HEK293 (cell line): ENCODE measurements at regions not wholly inside any gene's neighbourhood (a gene's known extent, or its start where the extent isn't known, plus 50 kb on each side); places are given as distances from the start of the nearest gene placed in this dataset.

ENCODE experiments used
- CTCF ChIA-PET: fragments of 350-600 bp; formaldehyde crosslinking; extraction: SDS; loops from one replicate; lab custom pipeline; 2021; ENCODE audit warnings: antibody characterized with exemption; lab: Yijun Ruan, JAX
- POLR2A ChIA-PET: fragments of 300-600 bp; formaldehyde crosslinking; extraction: SDS; loops from one replicate; lab custom pipeline; 2020; ENCODE audit warnings: antibody characterized with exemption, inconsistent platforms; lab: Yijun Ruan, JAX
- H3K27ac ChIP-seq: fragments of 200-500 bp; sonication (Bioruptor generic); 2 replicates; pipeline ENCODE4 v1.5.1; 2014; ENCODE audit warnings: low read depth, low read length, control low read depth, inconsistent platforms; ENCODE audit errors: extremely low read depth
- H3K36me3 ChIP-seq, 2 experiments: fragments of 200-500 bp in 1 of 2; sonication (Bioruptor generic) in 1 of 2; 1 replicate in 1 of 2; 2 replicates in 1 of 2; pipeline ENCODE4 v1.5.1; 2014 to 2017; ENCODE audit warnings: inconsistent platforms in 2 of 2, low read length in 2 of 2; ENCODE audit not compliant: control insufficient read depth in 2 of 2, insufficient read depth in 1 of 2
- H3K4me1 ChIP-seq: fragments of 200-500 bp; sonication (Bioruptor generic); 2 replicates; pipeline ENCODE4 v1.5.1; 2014; ENCODE audit warnings: mild to moderate bottlenecking, low read length, inconsistent platforms; ENCODE audit not compliant: control insufficient read depth, insufficient read depth
- H3K4me3 ChIP-seq: 2 replicates; pipeline ENCODE4 v1.5.1; 2011; ENCODE audit warnings: low read depth, mild to moderate bottlenecking, control low read depth, low read length, moderate library complexity
- H3K9me3 ChIP-seq: fragments of 200-500 bp; sonication (Bioruptor generic); 2 replicates; pipeline ENCODE4 v1.5.1; 2014; ENCODE audit warnings: low read depth, low read length, inconsistent platforms; ENCODE audit not compliant: control insufficient read depth, insufficient read depth
- BCL11A ChIP-seq: fragments of 450-650 bp; formaldehyde crosslinking; IDR thresholded peaks from 2 replicates; pipeline ENCODE4 v1.5.1; 2016; ENCODE audit warnings: low read depth, missing biosample characterization, missing genetic modification characterization
- GLIS1 ChIP-seq: fragments of 450-650 bp; formaldehyde crosslinking; IDR thresholded peaks from 2 replicates; pipeline ENCODE4 v1.5.1; 2016; ENCODE audit warnings: missing biosample characterization, missing genetic modification characterization
- HIC1 ChIP-seq: fragments of 450-650 bp; formaldehyde crosslinking; IDR thresholded peaks from 2 replicates; pipeline ENCODE4 v1.5.1; 2016; ENCODE audit warnings: missing biosample characterization, missing genetic modification characterization
- SP2 ChIP-seq: fragments of 450-650 bp; formaldehyde crosslinking; IDR thresholded peaks from 2 replicates; pipeline ENCODE4 v1.5.1; 2016; ENCODE audit warnings: missing biosample characterization, missing genetic modification characterization
- TRIM28 ChIP-seq: IDR thresholded peaks from 2 replicates; pipeline ENCODE4 v1.6.1; 2011; ENCODE audit warnings: low read length, control low read depth, borderline replicate concordance
- ZBTB49 ChIP-seq: fragments of 450-650 bp; formaldehyde crosslinking; IDR thresholded peaks from 2 replicates; pipeline ENCODE4 v1.5.1; 2016; ENCODE audit warnings: missing biosample characterization, missing genetic modification characterization, low read depth
- ZEB2 ChIP-seq: fragments of 450-650 bp; formaldehyde crosslinking; IDR thresholded peaks from 2 replicates; pipeline ENCODE4 v1.5.1; 2016; ENCODE audit warnings: missing biosample characterization, missing genetic modification characterization
- ZNF146 ChIP-seq: fragments of 450-650 bp; formaldehyde crosslinking; IDR thresholded peaks from 2 replicates; pipeline ENCODE4 v1.5.1; 2016; ENCODE audit warnings: missing biosample characterization, missing genetic modification characterization
- ZNF174 ChIP-seq: fragments of 450-650 bp; formaldehyde crosslinking; IDR thresholded peaks from 2 replicates; pipeline ENCODE4 v1.5.0; 2017; ENCODE audit warnings: missing biosample characterization, mild to moderate bottlenecking, missing genetic modification characterization
- ZNF18 ChIP-seq: fragments of 450-650 bp; formaldehyde crosslinking; IDR thresholded peaks from 2 replicates; pipeline ENCODE4 v1.5.1; 2016; ENCODE audit warnings: missing biosample characterization, missing genetic modification characterization
- ZNF19 ChIP-seq: fragments of 450-650 bp; formaldehyde crosslinking; IDR thresholded peaks from 2 replicates; pipeline ENCODE4; 2016; ENCODE audit warnings: missing biosample characterization, missing genetic modification characterization, low read depth
- ZNF23 ChIP-seq: fragments of 450-650 bp; formaldehyde crosslinking; IDR thresholded peaks from 2 replicates; pipeline ENCODE4 v1.5.1; 2016; ENCODE audit warnings: missing biosample characterization, missing genetic modification characterization, borderline replicate concordance
- ZNF280C ChIP-seq: fragments of 450-650 bp; formaldehyde crosslinking; IDR thresholded peaks from 2 replicates; pipeline ENCODE4 v1.5.1; 2016; ENCODE audit warnings: missing biosample characterization, missing genetic modification characterization
- ZNF311 ChIP-seq: fragments of 450-650 bp; formaldehyde crosslinking; IDR thresholded peaks from 2 replicates; pipeline ENCODE4 v1.5.1; 2017; ENCODE audit warnings: missing biosample characterization, missing genetic modification characterization, borderline replicate concordance
- ZNF416 ChIP-seq: fragments of 450-650 bp; formaldehyde crosslinking; IDR thresholded peaks from 2 replicates; pipeline ENCODE4 v1.5.1; 2016; ENCODE audit warnings: missing biosample characterization, missing genetic modification characterization
- ZNF548 ChIP-seq: fragments of 450-650 bp; formaldehyde crosslinking; IDR thresholded peaks from 2 replicates; pipeline ENCODE4 v1.5.1; 2016; ENCODE audit warnings: missing biosample characterization, missing genetic modification characterization
- ZNF558 ChIP-seq: fragments of 450-650 bp; formaldehyde crosslinking; IDR thresholded peaks from 2 replicates; pipeline ENCODE4 v1.5.1; 2016; ENCODE audit warnings: missing biosample characterization, missing genetic modification characterization
- ZNF571 ChIP-seq: fragments of 450-650 bp; formaldehyde crosslinking; IDR thresholded peaks from 2 replicates; pipeline ENCODE4 v1.5.0; 2017; ENCODE audit warnings: missing biosample characterization, missing genetic modification characterization
- ZNF624 ChIP-seq: fragments of 450-650 bp; formaldehyde crosslinking; IDR thresholded peaks from 2 replicates; pipeline ENCODE4 v1.5.1; 2017; ENCODE audit warnings: missing biosample characterization, missing genetic modification characterization
- ZNF626 ChIP-seq: fragments of 450-650 bp; sonication (Bioruptor Pico); formaldehyde crosslinking; IDR thresholded peaks from 2 replicates; pipeline ENCODE4 v1.5.1; 2018; ENCODE audit warnings: missing biosample characterization, missing genetic modification characterization, inconsistent platforms
- ZNF692 ChIP-seq: fragments of 450-650 bp; formaldehyde crosslinking; IDR thresholded peaks from 2 replicates; pipeline ENCODE4 v1.5.1; 2016; ENCODE audit warnings: missing biosample characterization, missing genetic modification characterization
- ZNF777 ChIP-seq: fragments of 450-650 bp; formaldehyde crosslinking; IDR thresholded peaks from 2 replicates; pipeline ENCODE4 v1.5.1; 2017; ENCODE audit warnings: missing biosample characterization, missing genetic modification characterization, borderline replicate concordance

- ChIA-PET POLR2A (no interaction called here), CTCF (interaction anchor here (0.6 kb wide), 1 partner anchor 668 kb away, joined by 3 read pairs; no protein-coding TSS in a partner anchor)
- Histone ChIP-seq H3K4me3 (no peak overlapping the region), H3K4me1 (no peaks in the 10 kb centered on the region), H3K27ac (no peak overlapping the region), H3K9me3 (no peaks in the 10 kb centered on the region), H3K36me3 (no peaks in the 10 kb centered on the region)
- TF ChIP-seq ZNF19 (tag by site-specific recombination), result no peak
- no peak for TF ChIP-seq ZNF777
- no peak for TF ChIP-seq ZNF416 (tag by site-specific recombination)
- TF ChIP-seq ZNF146, result no peak
- no peak for TF ChIP-seq SP2 (tag by site-specific recombination)
- TF ChIP-seq ZNF624 (tag by site-specific recombination), result no peak
Measured at GRCh38 chr9:16312116-16312515, 558.4 kb downstream of the BNC2 start.

- POLR2A ChIA-PET, result no interaction called here
- CTCF ChIA-PET, result interaction anchor here (0.7 to 1.2 kb wide), 2 partner anchors 12 to 511 kb away, joined by 3 to 6 read pairs; no protein-coding TSS in a partner anchor
- no peak overlapping the region for H3K27ac ChIP-seq
Measured at GRCh38 chr9:16312962-16313546, 557.4 kb downstream of the BNC2 start.

GRCh38 chr9:16314476-16314875 is 556.0 kb downstream of the BNC2 start:
- CTCF ChIA-PET, result interaction anchor here (0.6 kb wide), 1 partner anchor 296 kb away, joined by 3 read pairs; no protein-coding TSS in a partner anchor
- TF ChIP-seq ZNF548 (tag by site-specific recombination) (no peak), ZBTB49 (tag by site-specific recombination) (no peak), HIC1 (tag by site-specific recombination) (no peak), ZNF311 (tag by site-specific recombination) (no peak), ZNF692 (tag by site-specific recombination) (no peak), ZNF18 (tag by site-specific recombination) (no peak), ZNF174 (tag by site-specific recombination) (no peak), TRIM28 (no peak), ZNF558 (tag by site-specific recombination) (no peak), ZNF626 (tag by site-specific recombination) (no peak), ZNF571 (tag by site-specific recombination) (no peak)

More at GRCh38 chr9:16312962-16313546, 557.4 kb downstream of the BNC2 start:
- no peaks in the 10 kb centered on the region for H3K4me1 ChIP-seq
- TF ChIP-seq ZNF23 (tag by site-specific recombination) (no peak), ZNF280C (tag by site-specific recombination) (no peak), GLIS1 (no peak), ZEB2 (no peak), ZNF548 (tag by site-specific recombination) (no peak), BCL11A (tag by site-specific recombination) (no peak)
- TF ChIP-seq, all 188 proteins: peak for 0
- Histone ChIP-seq H3K36me3 (no peaks in the 10 kb centered on the region), H3K4me3 (no peak overlapping the region), H3K9me3 (no peaks in the 10 kb centered on the region)

More at GRCh38 chr9:16314476-16314875, 556.0 kb downstream of the BNC2 start:
- H3K4me1 ChIP-seq, result no peaks in the 10 kb centered on the region
- no peak overlapping the region for H3K4me3 ChIP-seq
- H3K36me3 ChIP-seq, result no peaks in the 10 kb centered on the region
- no peak overlapping the region for H3K27ac ChIP-seq
- no peaks in the 10 kb centered on the region for H3K9me3 ChIP-seq
- POLR2A ChIA-PET, result no interaction called here
